Esophagus squamous epithelium (tissue), 4 donors: ENCODE measurements at regions not wholly inside any gene's neighbourhood (a gene's known extent, or its start where the extent isn't known, plus 50 kb on each side); places are given as distances from the start of the nearest gene placed in this dataset.

Experiments
- CTCF ChIP-seq, 6 experiments: fragments of 450-650 bp in 4 of 6; fragments of 200-600 bp in 2 of 6; sonication (generic) in 2 of 6; IDR thresholded peaks; one replicate each; pipeline ENCODE4 v1.5.1; 2016 to 2019; ENCODE audit warnings: antibody characterized with exemption in 6 of 6, mild to moderate bottlenecking in 4 of 6, moderate library complexity in 4 of 6
- POLR2A ChIP-seq, 4 donors: fragments of 450-650 bp; IDR thresholded peaks; one replicate each; pipeline ENCODE4 v1.6.1; 2017; ENCODE audit warnings: antibody characterized with exemption in 4 of 4, mild to moderate bottlenecking in 4 of 4, moderate library complexity in 3 of 4

- TF ChIP-seq CTCF (IDR thresholded peaks at IDR 0.05) (no peak), POLR2A (IDR thresholded peaks at IDR 0.05) (no peak)
These were observed 54.9 kb upstream of the DIO3 start for GRCh38 chr14:101506211-101506925.
